ENCODE measurements at regions not wholly inside any gene's neighbourhood (a gene's known extent, or its start where the extent isn't known, plus 50 kb on each side); places are given as distances from the start of the nearest gene placed in this dataset.

- TF ChIP-seq CTCF (IDR thresholded peaks at IDR 0.05) (no peak), SIN3A (IDR thresholded peaks at IDR 0.05; ENCODE audit: borderline replicate concordance, insufficient read depth, low read depth, low read length) (no peak), POLR2AphosphoS5 (IDR thresholded peaks at IDR 0.05; ENCODE audit: low read depth, low read length) (no peak), TCF7L2 (IDR thresholded peaks at IDR 0.05; ENCODE audit: low read depth, low read length) (no peak)
Observed at GRCh38 chr15:69529141-69529540, 76.5 kb downstream of the RPLP1 start.
